ENCODE measurements at regions not wholly inside any gene's neighbourhood (a gene's known extent, or its start where the extent isn't known, plus 50 kb on each side); places are given as distances from the start of the nearest gene placed in this dataset.

DNA sequence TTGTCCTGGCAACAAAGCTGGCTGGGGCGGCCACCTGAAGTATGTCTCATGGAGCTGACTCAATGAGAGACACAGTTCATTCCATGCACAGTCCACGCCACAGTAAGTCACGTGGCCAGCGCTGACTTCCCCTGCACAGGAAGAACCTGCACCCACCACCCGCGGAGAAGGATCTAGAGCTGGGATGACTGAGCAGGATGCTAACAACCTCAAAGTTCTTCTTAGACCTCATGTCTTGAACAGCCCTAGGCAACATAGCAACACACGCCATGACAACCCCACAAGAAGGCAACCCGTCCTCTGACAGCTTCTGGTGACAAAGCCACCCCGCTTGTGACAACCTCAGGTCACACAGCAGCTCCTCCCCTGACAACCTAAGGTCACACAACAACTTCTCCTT, 76.9 kb upstream of the B3GAT1 start:
- TF ChIP-seq, protein P1, sequence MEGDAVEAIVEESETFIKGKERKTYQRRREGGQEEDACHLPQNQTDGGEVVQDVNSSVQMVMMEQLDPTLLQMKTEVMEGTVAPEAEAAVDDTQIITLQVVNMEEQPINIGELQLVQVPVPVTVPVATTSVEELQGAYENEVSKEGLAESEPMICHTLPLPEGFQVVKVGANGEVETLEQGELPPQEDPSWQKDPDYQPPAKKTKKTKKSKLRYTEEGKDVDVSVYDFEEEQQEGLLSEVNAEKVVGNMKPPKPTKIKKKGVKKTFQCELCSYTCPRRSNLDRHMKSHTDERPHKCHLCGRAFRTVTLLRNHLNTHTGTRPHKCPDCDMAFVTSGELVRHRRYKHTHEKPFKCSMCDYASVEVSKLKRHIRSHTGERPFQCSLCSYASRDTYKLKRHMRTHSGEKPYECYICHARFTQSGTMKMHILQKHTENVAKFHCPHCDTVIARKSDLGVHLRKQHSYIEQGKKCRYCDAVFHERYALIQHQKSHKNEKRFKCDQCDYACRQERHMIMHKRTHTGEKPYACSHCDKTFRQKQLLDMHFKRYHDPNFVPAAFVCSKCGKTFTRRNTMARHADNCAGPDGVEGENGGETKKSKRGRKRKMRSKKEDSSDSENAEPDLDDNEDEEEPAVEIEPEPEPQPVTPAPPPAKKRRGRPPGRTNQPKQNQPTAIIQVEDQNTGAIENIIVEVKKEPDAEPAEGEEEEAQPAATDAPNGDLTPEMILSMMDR (IDR thresholded peaks at IDR 0.05; ENCODE audit: low read length), result no peak
- no peak for TF ChIP-seq EZH2 (IDR thresholded peaks at IDR 0.05; ENCODE audit: borderline replicate concordance, low read length)

All from OCI-LY1 (cell line).